ENCODE measurements at regions not wholly inside any gene's neighbourhood (a gene's known extent, or its start where the extent isn't known, plus 50 kb on each side); places are given as distances from the start of the nearest gene placed in this dataset.

GRCh38 chr1:22349362-22350043 is 102.1 kb upstream of the ZBTB40 start:
- no peak for DNase-seq (ENCODE audit: low spot score)

GRCh38 chr1:22350171-22350923 is 101.3 kb upstream of the ZBTB40 start:
- DNase-seq (ENCODE audit: low spot score) = no peak

- DNase-seq (ENCODE audit: low spot score) = no peak
Observed at GRCh38 chr1:22350924-22351767, 100.5 kb upstream of the ZBTB40 start.

GRCh38 chr1:22351768-22352080 is 99.9 kb upstream of the ZBTB40 start:
- DNase-seq (ENCODE audit: low spot score) = no peak

- no peak for DNase-seq (ENCODE audit: low spot score)
Observed at GRCh38 chr1:22352355-22352754, 99.3 kb upstream of the ZBTB40 start.

- DNase-seq (ENCODE audit: low spot score) = no peak
Observed at GRCh38 chr1:22352896-22353295, 98.8 kb upstream of the ZBTB40 start.

- DNase-seq (ENCODE audit: low spot score) = no peak
Observed at GRCh38 chr1:22359427-22359826, 92.2 kb upstream of the ZBTB40 start.

GRCh38 chr1:22362626-22363402 is 88.8 kb upstream of the ZBTB40 start:
- DNase-seq (ENCODE audit: low spot score) = no peak

- no peak for DNase-seq (ENCODE audit: low spot score)
Observed at GRCh38 chr1:22363403-22364325, 88.0 kb upstream of the ZBTB40 start.

GRCh38 chr1:22364326-22364650 is 87.4 kb upstream of the ZBTB40 start:
- no peak for DNase-seq (ENCODE audit: low spot score)

- DNase-seq (ENCODE audit: low spot score) = no peak
Observed at GRCh38 chr1:22364764-22365163, 86.9 kb upstream of the ZBTB40 start.

- no peak for DNase-seq (ENCODE audit: low spot score)
Observed at GRCh38 chr1:22365331-22366295, 86.0 kb upstream of the ZBTB40 start.

- no peak for DNase-seq (ENCODE audit: low spot score)
Observed at GRCh38 chr1:22366346-22366745, 85.3 kb upstream of the ZBTB40 start.

- DNase-seq (ENCODE audit: low spot score) = no peak
Observed at GRCh38 chr1:22368125-22368524, 83.5 kb upstream of the ZBTB40 start.

GRCh38 chr1:22369294-22370189 is 82.1 kb upstream of the ZBTB40 start:
- no peak for DNase-seq (ENCODE audit: low spot score)

- no peak for DNase-seq (ENCODE audit: low spot score)
Observed at GRCh38 chr1:22370190-22370498, 81.5 kb upstream of the ZBTB40 start.

- DNase-seq (ENCODE audit: low spot score) = no peak
Observed at GRCh38 chr1:22371408-22371807, 80.2 kb upstream of the ZBTB40 start.

GRCh38 chr1:22373252-22373651 is 78.4 kb upstream of the ZBTB40 start:
- no peak for DNase-seq (ENCODE audit: low spot score)

Measured in mesenteric fat pad (tissue), 1 donor.